ENCODE measurements at regions not wholly inside any gene's neighbourhood (a gene's known extent, or its start where the extent isn't known, plus 50 kb on each side); places are given as distances from the start of the nearest gene placed in this dataset.
A peak's percentile ranks its signal among the peaks of the same experiment; 100 is the strongest.

GRCh38 chr15:70324001-70324974 lies 226.6 kb upstream of the TLE3 start:
- Histone ChIP-seq H3K23ac (ENCODE audit: insufficient read length) (no peak overlapping the region), H3K4ac (replicated peaks; ENCODE audit: insufficient read length, low read depth, low read length) (no peak overlapping the region), H3K4me3 (ENCODE audit: extremely low read depth in 1 of 4, insufficient read depth in 2 of 4, low read depth in 3 of 4, low read length in 4 of 4) (no peak overlapping the region), H3K27ac (ENCODE audit: low read depth, low read length) (no peak overlapping the region), H2BK5ac (ENCODE audit: low read depth, low read length) (no peak overlapping the region), H3K79me2 (ENCODE audit: control insufficient read depth in 1 of 2, insufficient read depth in 2 of 2, low read length in 2 of 2) (no peaks in the 10 kb centered on the region), H3K79me1 (ENCODE audit: low read depth, low read length) (no peaks in the 10 kb centered on the region), H3K18ac (ENCODE audit: extremely low read depth, low read length) (no peak overlapping the region), H2AFZ (ENCODE audit: low read length) (no peak overlapping the region), H2BK12ac (ENCODE audit: low read depth, low read length) (no peak overlapping the region), H3K4me1 (replicated peaks in 1 of 4; ENCODE audit: control insufficient read depth in 3 of 4, insufficient read depth in 4 of 4, low read length in 3 of 4) (peaks cover 0 to 8% (median 0%) of the 10 kb centered on the region in 4 experiments; a peak in 2 of 7 replicates), H3K9ac (replicated peaks in 1 of 4; ENCODE audit: extremely low read depth in 1 of 4, low read depth in 3 of 4, low read length in 3 of 4) (no peak overlapping the region), H3K23me2 (ENCODE audit: low read depth, low read length) (no peaks in the 10 kb centered on the region), H2BK120ac (replicated peaks; ENCODE audit: low read depth, low read length) (no peak overlapping the region), H3K56ac (replicated peaks; ENCODE audit: insufficient read length, low read depth, low read length) (no peak overlapping the region), H3K36me3 (ENCODE audit: control insufficient read depth in 2 of 4, insufficient read depth in 4 of 4, low read length in 3 of 4) (no peaks in the 10 kb centered on the region), H3K14ac (ENCODE audit: insufficient read length) (no peak overlapping the region), H4K5ac (ENCODE audit: insufficient read length, low read depth, low read length) (no peak overlapping the region), H3K27me3 (replicated peaks in 1 of 4; ENCODE audit: control insufficient read depth in 3 of 4, extremely low read depth in 1 of 4, insufficient read depth in 3 of 4, low read length in 3 of 4) (no peaks in the 10 kb centered on the region), H2AK5ac (ENCODE audit: low read depth, low read length) (no peak overlapping the region), H4K20me1 (replicated peaks in 1 of 2; ENCODE audit: control insufficient read depth in 1 of 2, insufficient read depth in 2 of 2, low read length in 2 of 2) (no peaks in the 10 kb centered on the region), H3K9me3 (ENCODE audit: insufficient read depth in 2 of 2, low read depth in 1 of 2, low read length in 1 of 2) (no peaks in the 10 kb centered on the region), H4K8ac (ENCODE audit: extremely low read depth, insufficient read depth, low read length) (0 out of 2 replicates have a peak overlapping the region, but pooled peaks have one; percentile 6), H4K91ac (replicated peaks; ENCODE audit: insufficient read length, low read length) (no peak overlapping the region), H3K4me2 (ENCODE audit: insufficient read depth in 1 of 2, low read depth in 2 of 2, low read length in 2 of 2) (no peak overlapping the region), H2BK15ac (ENCODE audit: low read length) (no peak overlapping the region), H2BK20ac (ENCODE audit: low read length) (no peak overlapping the region)
- 87% methylated on average over 15 of the region's 15 CpGs; no CpG with 5 or more reads in 1 of the 2 experiments for WGBS, 2 experiments (ENCODE audit: extremely low coverage in 1 of 2, insufficient coverage in 1 of 2, insufficient read length in 1 of 2, insufficient replicate concordance in 2 of 2, low coverage in 1 of 2, low lambda C conversion rate in 2 of 2, missing lambda C conversion rate in 1 of 2)
- CTCF ChIA-PET (ENCODE audit: partially characterized antibody), result no interaction called here
- no peak for FAIRE-seq
- POLR2A ChIA-PET (ENCODE audit: partially characterized antibody), result no interaction called here
- peak in 1 of 2 experiments; percentile 8 for DNase-seq (ENCODE audit: low read depth in 1 of 2, low spot score in 2 of 2)
- TF ChIP-seq CBX5 (IDR thresholded peaks at IDR 0.05; ENCODE audit: low read depth, low read length), result no peak

All from H1 (cell line).